Islet precursor cell (in vitro differentiated cells): ENCODE measurements at regions not wholly inside any gene's neighbourhood (a gene's known extent, or its start where the extent isn't known, plus 50 kb on each side); places are given as distances from the start of the nearest gene placed in this dataset.
"Not testable (repeated sequence)": the region's sequence is repeated elsewhere in the genome, so short reads cannot be mapped to it uniquely, and the experiment has no call there.

Experiments used
- DNase-seq: peaks from one replicate; pipeline ENCODE4 v3.0.0-alpha.2; 2018

DNA sequence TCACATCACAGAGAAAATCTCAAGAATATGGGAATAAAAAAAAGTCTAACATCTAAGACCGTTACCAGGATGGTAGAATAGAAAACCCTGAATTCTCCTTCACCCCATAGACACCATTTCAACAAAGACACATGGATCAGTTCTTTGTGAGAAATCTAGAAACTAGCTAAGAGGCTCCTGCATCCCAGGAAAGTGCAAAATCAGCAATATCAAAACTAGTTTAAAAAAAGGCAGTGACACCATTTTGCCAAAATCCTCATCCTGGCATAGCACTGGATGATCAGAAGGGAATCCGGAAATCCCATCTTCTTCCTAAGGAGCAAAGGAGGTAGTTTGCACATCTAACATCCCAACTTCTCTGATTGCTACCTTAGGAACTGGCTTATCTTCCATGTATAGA lies 88.9 kb upstream of the MAGEE2 start:
- DNase-seq: no peak

- DNase-seq: no peak
Observed at GRCh38 chrX:75883446-75883845, 98.4 kb upstream of the MAGEE2 start.

DNA sequence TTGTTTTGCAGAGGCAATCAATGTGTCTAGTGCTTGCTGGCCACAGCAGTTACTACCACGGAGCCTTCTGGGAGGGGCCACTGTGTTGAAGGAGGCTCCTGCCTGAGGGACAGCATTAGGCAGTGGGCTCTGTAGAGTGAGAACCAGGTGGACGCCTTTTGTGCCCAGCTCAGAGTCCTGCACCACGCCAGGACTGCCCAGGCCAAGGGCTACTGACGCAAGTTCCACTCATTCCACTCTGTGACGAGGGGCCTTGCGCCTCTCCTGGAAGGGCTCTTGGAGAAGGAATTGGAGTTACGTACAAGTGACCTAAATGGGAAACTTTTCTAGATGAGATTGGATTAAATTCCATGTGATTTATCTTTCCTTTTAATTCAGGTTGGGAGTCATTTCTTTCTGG lies 102.8 kb upstream of the MAGEE2 start:
- DNase-seq: no peak

DNA sequence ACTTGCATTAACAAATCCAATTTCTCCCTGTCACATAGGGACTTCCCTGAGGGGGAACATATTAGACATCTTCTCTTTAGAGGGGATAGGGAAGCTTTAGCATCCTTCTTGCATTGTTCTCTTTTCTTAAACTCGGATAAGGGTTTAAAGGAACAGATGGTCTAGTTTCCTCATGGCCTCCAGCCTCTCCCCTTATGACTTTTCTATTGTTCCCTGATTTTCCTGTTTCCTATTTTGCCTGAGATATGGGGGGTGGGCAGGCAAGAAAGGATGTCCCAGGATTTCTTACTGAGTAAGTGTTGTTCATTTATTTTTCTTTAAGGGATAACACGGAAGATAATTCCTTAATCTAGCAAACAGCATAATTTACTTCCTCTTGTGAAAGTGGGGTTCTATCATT lies 107.7 kb upstream of the MAGEE2 start:
- no peak for DNase-seq

- no peak for DNase-seq
Observed at GRCh38 chrX:75893281-75893680, 108.2 kb upstream of the MAGEE2 start.

DNA sequence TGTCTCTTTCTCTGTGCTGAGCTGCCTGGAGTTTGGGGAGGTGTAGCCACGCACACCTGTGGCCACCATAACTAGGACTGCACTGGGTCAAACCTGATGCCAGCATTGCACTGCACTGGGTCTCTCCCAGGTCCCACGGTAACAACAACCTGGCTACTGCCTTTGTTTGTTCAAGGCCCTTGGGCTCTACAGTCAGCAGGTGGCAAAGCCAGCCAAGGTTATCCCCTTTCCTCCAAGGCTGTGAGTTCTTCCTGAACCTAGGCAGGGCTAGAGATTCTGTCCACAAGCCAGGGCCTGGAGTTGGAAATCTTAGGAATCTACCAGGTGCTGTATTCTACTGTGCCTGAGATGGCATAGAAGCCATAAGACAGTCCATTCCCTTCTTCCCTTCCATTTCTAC lies 126.7 kb upstream of the MAGEE2 start:
- no peak for DNase-seq

DNA sequence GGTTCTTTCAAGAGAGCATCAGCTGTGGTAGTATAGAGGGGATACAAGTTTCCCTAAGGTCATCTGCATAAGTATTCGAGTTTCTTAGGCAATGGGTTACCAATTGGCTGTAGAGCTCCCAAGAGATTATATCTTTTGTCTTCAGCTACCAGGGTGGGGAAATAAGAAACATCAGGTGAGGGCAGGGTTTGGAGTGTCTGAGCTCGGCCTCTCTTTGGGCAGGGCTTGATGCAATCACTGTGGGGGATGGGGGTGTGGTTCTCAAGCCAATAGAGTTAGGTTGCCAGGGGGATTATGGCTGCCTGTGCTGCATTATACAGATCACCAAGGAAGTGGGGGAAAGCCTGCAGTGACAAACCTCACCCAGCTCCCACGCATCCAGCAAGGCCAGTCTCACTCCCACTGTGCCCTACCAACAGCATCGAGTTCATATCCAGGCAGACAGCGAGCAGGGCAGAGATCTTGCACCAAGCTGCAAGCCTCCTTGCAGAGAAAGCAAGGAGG lies 172.1 kb upstream of the MAGEE2 start:
- no peak for DNase-seq

DNA sequence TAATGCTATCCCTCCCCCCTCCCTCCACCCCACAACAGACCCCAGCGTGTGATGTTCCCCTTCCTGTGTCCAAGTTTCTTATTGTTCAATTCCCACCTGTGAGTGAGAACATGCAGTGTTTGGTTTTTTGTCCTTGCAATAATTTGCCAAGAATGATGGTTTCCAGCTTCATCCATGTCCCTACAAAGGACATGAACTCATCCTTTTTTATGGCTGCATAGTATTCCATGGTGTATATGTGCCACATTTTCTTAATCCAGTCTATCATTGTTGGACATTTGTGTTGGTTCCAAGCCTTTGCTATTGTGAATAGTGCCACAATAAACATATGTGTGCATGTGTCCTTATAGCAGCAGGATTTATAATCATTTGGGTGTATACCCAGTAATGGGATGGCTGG lies 176.3 kb upstream of the MAGEE2 start:
- DNase-seq: not testable (repeated sequence)

- no peak for DNase-seq
Observed at GRCh38 chrX:75963774-75964173, 178.7 kb upstream of the MAGEE2 start.

DNA sequence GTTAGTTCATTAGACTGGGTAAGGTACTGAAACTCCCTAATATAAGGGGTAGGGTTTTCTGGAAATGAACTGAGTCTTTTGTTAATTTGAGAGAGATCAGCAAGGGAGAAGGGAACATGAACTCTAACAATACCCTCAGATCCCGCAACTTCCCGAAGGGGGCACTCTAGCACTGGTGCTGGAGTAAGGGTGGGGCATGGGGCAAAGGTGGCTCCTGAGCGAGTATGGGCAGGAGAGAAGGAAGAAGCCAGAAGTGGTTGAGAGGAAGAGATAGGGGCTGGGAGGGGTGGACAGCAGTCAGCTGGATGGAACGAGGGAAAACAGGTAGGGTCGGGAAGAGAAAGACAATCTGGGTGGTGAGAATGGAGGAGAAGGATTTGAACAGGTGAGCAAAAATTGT lies 183.2 kb upstream of the MAGEE2 start:
- DNase-seq: no peak

DNA sequence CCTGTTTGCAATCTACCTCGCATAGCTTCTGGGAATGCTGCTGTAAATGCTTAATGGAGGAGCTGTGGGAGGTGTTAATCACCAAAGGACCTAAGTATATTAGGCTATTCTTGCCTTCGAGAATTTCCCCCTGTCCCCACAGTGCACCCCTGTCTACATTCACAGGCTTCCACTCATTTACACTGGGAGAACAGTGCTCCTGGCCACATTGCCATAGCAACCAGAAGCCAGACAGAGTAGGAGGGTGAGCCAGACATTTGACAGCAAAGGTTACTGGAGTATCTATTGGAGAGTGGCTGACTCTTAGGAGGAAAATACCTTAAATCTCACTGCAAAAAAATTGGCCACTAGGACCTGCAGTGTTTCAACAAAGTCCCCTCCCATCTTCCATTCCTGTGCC lies 185.9 kb upstream of the PBDC1 start:
- DNase-seq: peak; percentile 68

GRCh38 chrX:75989806-75990590 lies 182.9 kb upstream of the PBDC1 start:
- no peak for DNase-seq

GRCh38 chrX:75997692-75998091 lies 175.2 kb upstream of the PBDC1 start:
- DNase-seq: no peak

- DNase-seq: no peak
Observed at GRCh38 chrX:76014321-76014720, 158.5 kb upstream of the PBDC1 start.

- no peak for DNase-seq
Observed at GRCh38 chrX:76026292-76026691, 146.6 kb upstream of the PBDC1 start.

GRCh38 chrX:76026751-76027150 lies 146.1 kb upstream of the PBDC1 start:
- no peak for DNase-seq

DNA sequence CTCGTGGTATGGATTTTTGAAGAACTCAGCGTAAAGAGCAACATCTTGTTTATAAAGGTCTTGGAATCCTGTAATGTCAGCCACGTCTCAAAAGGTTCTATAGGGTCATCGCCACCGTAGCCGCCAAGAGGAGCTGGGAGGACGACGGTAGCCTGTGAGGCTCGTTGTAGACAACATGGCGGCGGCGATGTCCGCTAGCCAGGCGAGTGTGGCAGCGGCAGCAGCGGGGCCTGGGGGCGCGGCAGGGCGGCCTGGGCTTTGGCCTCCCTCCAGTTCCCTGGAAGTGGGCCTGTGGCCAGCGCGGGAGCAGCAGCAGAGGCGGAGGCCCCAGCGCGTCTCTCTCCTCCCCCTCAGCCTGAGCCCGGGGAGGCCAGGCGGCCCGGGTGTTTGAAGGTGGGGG lies 143.5 kb upstream of the PBDC1 start:
- DNase-seq: peak; percentile 45

DNA sequence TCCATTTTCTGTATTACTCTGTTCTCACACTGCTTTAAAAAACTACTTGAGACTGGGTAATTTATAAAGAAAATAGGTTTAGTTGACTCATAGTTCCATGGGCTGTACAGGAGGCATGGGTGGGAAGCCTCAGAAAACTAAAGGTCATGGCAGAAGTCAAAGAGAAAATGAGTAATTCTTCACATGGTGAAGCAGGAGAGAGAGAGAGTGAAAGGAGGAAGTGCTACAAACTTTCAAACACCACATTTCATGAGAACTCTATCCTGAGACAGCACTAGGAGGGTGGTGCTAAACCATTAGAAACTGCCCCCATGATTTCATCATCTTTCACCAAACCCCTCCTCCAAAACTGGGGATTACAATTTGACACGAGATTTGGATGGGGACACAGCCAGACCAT lies 108.0 kb upstream of the PBDC1 start:
- DNase-seq: no peak

GRCh38 chrX:76076124-76076523 lies 96.7 kb upstream of the PBDC1 start:
- no peak for DNase-seq

GRCh38 chrX:76109654-76110053 lies 63.2 kb upstream of the PBDC1 start:
- no peak for DNase-seq
